OCI-LY7 (cell line): ENCODE measurements at regions not wholly inside any gene's neighbourhood (a gene's known extent, or its start where the extent isn't known, plus 50 kb on each side); places are given as distances from the start of the nearest gene placed in this dataset.

ENCODE experiments used
- EZH2phosphoT487 ChIP-seq: fragments of 200-600 bp; sonication (generic); IDR thresholded peaks from 2 replicates; pipeline ENCODE4 v1.6.1; 2018; ENCODE audit warnings: low read depth, borderline replicate concordance, mild to moderate bottlenecking, mixed run types, antibody characterized with exemption, low read length, moderate library complexity, mixed read lengths
- TF ChIP-seq, protein P1 (sequence below): fragments of 200-600 bp; sonication (generic); conservative IDR thresholded peaks from 2 replicates; pipeline ENCODE4 v1.5.1; 2014; ENCODE audit warnings: mild to moderate bottlenecking, antibody characterized with exemption, low read length, moderate library complexity, mixed read lengths

DNA sequence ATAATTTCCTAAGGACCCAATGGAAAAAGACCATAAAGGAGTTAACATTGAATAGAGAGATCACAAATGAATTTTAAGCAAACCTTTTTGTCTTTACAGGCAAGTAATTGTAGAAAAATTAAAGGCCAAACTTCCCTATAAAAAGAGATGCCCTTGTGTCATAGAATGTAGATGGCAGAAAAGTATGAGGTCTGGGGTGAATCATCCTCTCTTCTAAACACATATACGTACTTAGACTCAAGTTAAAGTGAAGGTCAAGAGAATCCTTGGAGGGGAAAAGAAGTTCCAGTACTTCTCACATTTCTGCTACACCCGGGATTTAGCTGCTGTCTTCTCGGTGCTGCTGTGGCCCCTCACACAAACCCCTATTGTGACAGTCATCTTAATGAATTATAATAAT, 116.2 kb upstream of the ARID2 start:
- TF ChIP-seq, protein P1, sequence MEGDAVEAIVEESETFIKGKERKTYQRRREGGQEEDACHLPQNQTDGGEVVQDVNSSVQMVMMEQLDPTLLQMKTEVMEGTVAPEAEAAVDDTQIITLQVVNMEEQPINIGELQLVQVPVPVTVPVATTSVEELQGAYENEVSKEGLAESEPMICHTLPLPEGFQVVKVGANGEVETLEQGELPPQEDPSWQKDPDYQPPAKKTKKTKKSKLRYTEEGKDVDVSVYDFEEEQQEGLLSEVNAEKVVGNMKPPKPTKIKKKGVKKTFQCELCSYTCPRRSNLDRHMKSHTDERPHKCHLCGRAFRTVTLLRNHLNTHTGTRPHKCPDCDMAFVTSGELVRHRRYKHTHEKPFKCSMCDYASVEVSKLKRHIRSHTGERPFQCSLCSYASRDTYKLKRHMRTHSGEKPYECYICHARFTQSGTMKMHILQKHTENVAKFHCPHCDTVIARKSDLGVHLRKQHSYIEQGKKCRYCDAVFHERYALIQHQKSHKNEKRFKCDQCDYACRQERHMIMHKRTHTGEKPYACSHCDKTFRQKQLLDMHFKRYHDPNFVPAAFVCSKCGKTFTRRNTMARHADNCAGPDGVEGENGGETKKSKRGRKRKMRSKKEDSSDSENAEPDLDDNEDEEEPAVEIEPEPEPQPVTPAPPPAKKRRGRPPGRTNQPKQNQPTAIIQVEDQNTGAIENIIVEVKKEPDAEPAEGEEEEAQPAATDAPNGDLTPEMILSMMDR, result no peak
- TF ChIP-seq EZH2phosphoT487, result no peak
